ENCODE measurements at regions not wholly inside any gene's neighbourhood (a gene's known extent, or its start where the extent isn't known, plus 50 kb on each side); places are given as distances from the start of the nearest gene placed in this dataset.

- Histone ChIP-seq H3K4me3 (no peak overlapping the region), H3K9me3 (peaks cover 0 to 3% (median 0%) of the 10 kb centered on the region in 4 donors), H3K4me1 (peaks cover 0 to 6% (median 2%) of the 10 kb centered on the region in 4 donors), H3K27ac (no peak overlapping the region), H3K36me3 (no peaks in the 10 kb centered on the region), H3K27me3 (peaks cover 0 to 7% of the 10 kb centered on the region in 2 donors)
- TF ChIP-seq EP300 (IDR thresholded peaks at IDR 0.05) (no peak), CTCF (IDR thresholded peaks at IDR 0.05) (no peak), POLR2A (IDR thresholded peaks at IDR 0.05) (no peak)
- 94 to 95% methylated on average over 4 of the region's 4 CpGs for WGBS, 2 donors
- no peak for DNase-seq (ENCODE audit: low spot score in 2 of 2)
Observed at GRCh38 chr6:33862536-33862935, 58.7 kb upstream of the MLN start.

GRCh38 chr6:33861722-33862121 is 57.9 kb upstream of the MLN start:
- H3K4me3 ChIP-seq, result no peak overlapping the region
- H3K4me1 ChIP-seq, result peaks cover 0 to 6% (median 2%) of the 10 kb centered on the region in 4 donors
- TF ChIP-seq CTCF (IDR thresholded peaks at IDR 0.05) (no peak), EP300 (IDR thresholded peaks at IDR 0.05) (no peak), POLR2A (IDR thresholded peaks at IDR 0.05) (no peak)
- no peaks in the 10 kb centered on the region for H3K36me3 ChIP-seq
- H3K27ac ChIP-seq, result no peak overlapping the region
- peaks cover 0 to 13% of the 10 kb centered on the region in 2 donors for H3K27me3 ChIP-seq
- peaks cover 0 to 3% (median 0%) of the 10 kb centered on the region in 4 donors for H3K9me3 ChIP-seq
- no peak for DNase-seq (ENCODE audit: low spot score in 2 of 2)
- 60 to 66% methylated on average over 2 of the region's 2 CpGs for WGBS, 2 donors

- H3K9me3 ChIP-seq, result peaks cover 0 to 1% (median 0%) of the 10 kb centered on the region in 4 donors
- H3K4me1 ChIP-seq, result peaks cover 0 to 6% (median 2%) of the 10 kb centered on the region in 4 donors
- H3K27me3 ChIP-seq, result peaks cover 0 to 19% of the 10 kb centered on the region in 2 donors
- H3K4me3 ChIP-seq, result no peak overlapping the region
- H3K27ac ChIP-seq, result no peak overlapping the region
- H3K36me3 ChIP-seq, result no peaks in the 10 kb centered on the region
- TF ChIP-seq EP300 (IDR thresholded peaks at IDR 0.05), result no peak
- TF ChIP-seq CTCF (IDR thresholded peaks at IDR 0.05), result no peak
- DNase-seq (ENCODE audit: low spot score in 2 of 2), result no peak
- WGBS, 2 donors, result 38 to 40% methylated on average over 7 of the region's 7 CpGs
Observed at GRCh38 chr6:33860706-33861474, 57.1 kb upstream of the MLN start.

- TF ChIP-seq POLR2A (IDR thresholded peaks at IDR 0.05), result no peak
- TF ChIP-seq EP300 (IDR thresholded peaks at IDR 0.05), result no peak
- TF ChIP-seq CTCF (IDR thresholded peaks at IDR 0.05), result no peak
- DNase-seq (ENCODE audit: low spot score in 2 of 2), result no peak
- Histone ChIP-seq H3K27me3 (peaks cover 0 to 20% of the 10 kb centered on the region in 2 donors), H3K9me3 (no peaks in the 10 kb centered on the region), H3K27ac (no peak overlapping the region), H3K36me3 (no peaks in the 10 kb centered on the region), H3K4me3 (no peak overlapping the region), H3K4me1 (peaks cover 0 to 6% (median 2%) of the 10 kb centered on the region in 4 donors)
- 88 to 92% methylated on average over 2 to 6 of the region's 6 CpGs for WGBS, 2 donors
Observed at GRCh38 chr6:33860006-33860405, 56.2 kb upstream of the MLN start.

- Histone ChIP-seq H3K36me3 (no peaks in the 10 kb centered on the region), H3K9me3 (no peaks in the 10 kb centered on the region), H3K27ac (no peak overlapping the region), H3K4me3 (no peak overlapping the region), H3K4me1 (peaks cover 0 to 6% (median 2%) of the 10 kb centered on the region in 4 donors), H3K27me3 (peaks cover 0 to 29% of the 10 kb centered on the region in 2 donors)
- DNase-seq (ENCODE audit: low spot score in 2 of 2), result no peak
- 80 to 86% methylated on average over 15 to 16 of the region's 16 CpGs for WGBS, 2 donors
- TF ChIP-seq EP300 (IDR thresholded peaks at IDR 0.05), result no peak
- no peak for TF ChIP-seq POLR2A (IDR thresholded peaks at IDR 0.05)
- no peak for TF ChIP-seq CTCF (IDR thresholded peaks at IDR 0.05)
Observed at GRCh38 chr6:33858804-33859505, 55.2 kb upstream of the MLN start.

All from tibial nerve (tissue), 4 donors.